Coronary artery (tissue), 2 donors: ENCODE measurements at regions not wholly inside any gene's neighbourhood (a gene's known extent, or its start where the extent isn't known, plus 50 kb on each side); places are given as distances from the start of the nearest gene placed in this dataset.

Experiments used
- DNase-seq: peaks from one replicate; pipeline ENCODE4 v3.0.0-alpha.2; 2017; ENCODE audit warnings: low spot score
- H3K27ac ChIP-seq, 2 donors: fragments of 200-600 bp; sonication (generic); one replicate each; pipeline ENCODE4 v1.5.1; 2016 to 2019
- H3K4me3 ChIP-seq: fragments of 200-600 bp; sonication (generic); 2 replicates; pipeline ENCODE4 v1.5.1; 2016; ENCODE audit warnings: mild to moderate bottlenecking, moderate library complexity
- CTCF ChIP-seq: fragments of 200-600 bp; sonication (generic); IDR thresholded peaks from one replicate; pipeline ENCODE4 v1.5.1; 2019; ENCODE audit warnings: antibody characterized with exemption

DNA sequence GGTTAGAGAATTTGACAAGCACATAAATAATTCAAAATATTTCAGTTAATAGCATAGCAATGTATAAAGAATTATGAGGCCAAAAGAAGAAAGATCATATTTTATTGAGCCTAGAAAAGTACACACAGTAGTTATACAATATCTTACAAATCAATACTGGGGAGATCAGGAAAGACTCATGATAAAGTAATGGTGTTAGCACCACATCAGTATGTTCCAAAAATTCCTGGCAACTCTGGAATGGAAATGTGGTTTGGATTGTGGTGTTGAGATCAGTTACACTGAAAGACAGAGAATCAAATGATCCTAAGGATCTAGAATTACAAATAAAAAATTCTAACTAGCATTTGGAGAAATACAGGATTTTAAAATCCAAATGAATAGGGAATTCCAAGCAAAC, 420.5 kb upstream of the CNTNAP2 start:
- Histone ChIP-seq H3K4me3 (no peak overlapping the region), H3K27ac (no peak overlapping the region)
- TF ChIP-seq CTCF = no peak
- no peak for DNase-seq

DNA sequence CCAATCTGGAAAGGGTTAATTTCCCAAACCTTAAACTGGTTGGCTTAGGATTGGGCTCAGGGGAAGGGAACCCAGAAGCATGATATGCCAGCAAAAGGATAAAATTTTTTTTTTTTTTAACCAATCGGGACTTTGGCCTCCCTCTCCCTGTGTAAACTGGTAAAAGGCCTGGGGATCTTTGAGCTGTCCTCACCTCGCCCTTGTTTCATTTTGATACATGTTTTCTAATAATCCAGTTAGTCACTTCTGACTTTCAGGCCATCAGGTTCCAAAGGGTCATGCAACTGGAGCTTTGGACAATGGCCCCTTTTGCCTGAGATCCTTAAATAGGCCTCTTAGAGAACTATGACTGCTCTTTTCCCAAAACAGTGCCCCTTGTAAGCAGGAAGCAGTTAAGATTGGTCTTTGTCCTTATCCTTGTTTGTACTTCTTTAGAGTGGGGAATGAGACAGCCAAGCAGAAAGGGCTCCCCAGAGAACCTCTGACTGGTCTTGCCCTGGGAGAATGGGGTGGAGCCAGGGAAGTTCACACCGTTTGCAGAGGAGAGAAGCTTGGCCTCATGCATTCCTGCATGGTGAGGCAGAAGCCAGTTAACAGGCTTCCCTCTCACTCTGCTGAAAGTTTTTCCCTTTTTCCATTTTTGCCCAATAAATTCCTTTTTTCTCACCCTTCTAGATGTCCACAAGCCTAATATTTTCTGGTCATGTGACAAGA, 424.2 kb upstream of the CNTNAP2 start:
- no peak for TF ChIP-seq CTCF
- no peak for DNase-seq
- no peak overlapping the region for H3K4me3 ChIP-seq
- no peak overlapping the region for H3K27ac ChIP-seq

DNA sequence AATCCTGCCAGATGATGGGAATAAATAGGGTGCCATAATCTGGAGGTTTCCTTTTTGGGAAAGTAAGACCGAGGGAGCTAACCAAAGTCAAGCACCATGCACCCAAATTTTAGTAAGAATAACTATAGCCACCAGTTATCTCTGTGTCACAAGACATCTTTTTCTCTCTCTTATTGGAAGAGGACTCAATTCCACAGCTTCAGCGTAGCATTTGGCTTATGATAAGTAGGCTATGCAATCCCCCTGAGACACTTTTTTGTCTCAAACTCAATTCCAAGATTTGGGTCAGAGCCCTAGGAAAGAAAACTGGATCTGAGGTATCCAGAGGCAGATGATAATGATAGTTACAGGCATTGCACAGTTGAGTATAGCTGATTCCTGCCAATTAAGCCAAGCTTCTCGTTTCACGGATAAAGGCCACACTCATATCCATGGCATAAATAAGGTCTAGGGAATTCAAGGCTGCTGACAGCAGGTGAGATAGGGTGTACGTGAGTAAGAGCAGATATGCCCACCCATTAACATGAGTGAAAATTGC, 425.2 kb upstream of the CNTNAP2 start:
- no peak overlapping the region for H3K27ac ChIP-seq
- TF ChIP-seq CTCF = no peak
- no peak for DNase-seq
- no peak overlapping the region for H3K4me3 ChIP-seq

- DNase-seq = no peak
These were observed 435.0 kb upstream of the CNTNAP2 start for GRCh38 chr7:145681646-145682045.

DNA sequence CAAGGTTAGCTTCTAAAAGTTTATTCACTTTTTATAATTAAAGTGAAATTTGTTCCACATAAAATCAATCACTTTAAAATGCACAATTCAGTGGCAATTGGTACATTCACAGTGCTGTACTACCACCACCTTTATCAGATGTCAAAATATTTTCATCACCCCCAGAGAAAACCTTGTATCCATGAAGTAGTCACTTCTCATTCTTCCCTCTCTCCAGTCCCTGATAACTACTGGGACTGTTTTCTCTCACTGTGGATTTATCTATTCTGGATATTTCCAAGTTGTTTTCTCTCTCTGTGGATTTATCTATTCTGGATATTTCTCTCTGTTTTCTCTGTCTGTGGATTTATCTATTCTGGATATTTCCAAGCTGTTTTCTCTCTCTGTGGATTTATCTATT, 435.4 kb upstream of the CNTNAP2 start:
- no peak for TF ChIP-seq CTCF
- Histone ChIP-seq H3K27ac (no peak overlapping the region), H3K4me3 (no peak overlapping the region)
- no peak for DNase-seq

More at GRCh38 chr7:145681646-145682045, 435.0 kb upstream of the CNTNAP2 start:
- no peak overlapping the region for H3K27ac ChIP-seq
- no peak for TF ChIP-seq CTCF
- H3K4me3 ChIP-seq = no peak overlapping the region

- Histone ChIP-seq H3K4me3 (no peak overlapping the region), H3K27ac (no peak overlapping the region)
- no peak for TF ChIP-seq CTCF
- DNase-seq = no peak
These were observed 450.9 kb upstream of the CNTNAP2 start for GRCh38 chr7:145665499-145666258.
